ENCODE measurements at regions not wholly inside any gene's neighbourhood (a gene's known extent, or its start where the extent isn't known, plus 50 kb on each side); places are given as distances from the start of the nearest gene placed in this dataset.

DNA sequence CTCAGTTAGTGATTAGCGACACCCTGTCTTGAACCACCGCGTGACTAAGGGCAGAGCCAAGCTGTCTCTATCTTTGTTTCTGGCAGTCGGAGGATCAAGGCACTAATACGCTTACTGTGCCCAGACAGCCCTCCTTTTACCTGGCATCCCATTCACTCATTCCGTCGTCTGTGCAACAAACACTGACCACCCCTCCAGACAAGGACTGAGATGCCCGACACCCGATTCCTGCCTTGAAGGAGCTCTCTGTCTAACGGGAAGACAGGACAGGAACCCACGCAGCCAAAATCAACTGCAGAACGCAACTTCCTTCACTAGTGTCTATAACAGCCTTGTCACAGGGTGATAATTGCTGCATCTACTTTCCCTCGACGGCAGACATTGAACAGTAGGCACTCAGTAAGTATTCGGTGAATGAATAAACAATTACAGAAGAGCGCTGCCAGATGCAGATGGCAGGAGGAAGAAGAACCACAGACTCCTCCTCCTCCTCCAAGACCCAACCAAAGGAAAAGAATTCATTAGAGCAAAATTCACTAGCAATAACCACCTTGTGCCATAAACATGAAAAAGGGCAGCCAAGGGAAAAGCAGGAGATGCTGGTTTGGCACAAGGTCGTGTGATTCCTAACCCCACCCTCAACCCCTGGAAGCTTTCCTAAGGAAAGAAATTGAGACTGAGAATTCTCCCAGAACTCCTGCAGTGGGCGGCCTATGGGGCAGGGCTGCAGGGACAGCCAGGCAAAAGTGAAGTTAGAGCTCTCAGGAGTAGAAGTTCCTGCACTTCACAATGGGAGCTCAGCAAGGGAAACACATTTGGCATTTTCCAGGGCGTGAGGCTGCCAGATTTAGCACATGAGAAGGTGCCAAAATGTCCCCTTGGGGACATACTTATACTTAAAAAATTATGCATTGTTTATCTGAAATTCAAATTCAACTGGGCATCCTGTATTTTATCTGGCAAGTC lies 186.6 kb upstream of the DIO3 start:
- DNase-seq (ENCODE audit: low read depth) = no peak
- TF ChIP-seq, protein P1, sequence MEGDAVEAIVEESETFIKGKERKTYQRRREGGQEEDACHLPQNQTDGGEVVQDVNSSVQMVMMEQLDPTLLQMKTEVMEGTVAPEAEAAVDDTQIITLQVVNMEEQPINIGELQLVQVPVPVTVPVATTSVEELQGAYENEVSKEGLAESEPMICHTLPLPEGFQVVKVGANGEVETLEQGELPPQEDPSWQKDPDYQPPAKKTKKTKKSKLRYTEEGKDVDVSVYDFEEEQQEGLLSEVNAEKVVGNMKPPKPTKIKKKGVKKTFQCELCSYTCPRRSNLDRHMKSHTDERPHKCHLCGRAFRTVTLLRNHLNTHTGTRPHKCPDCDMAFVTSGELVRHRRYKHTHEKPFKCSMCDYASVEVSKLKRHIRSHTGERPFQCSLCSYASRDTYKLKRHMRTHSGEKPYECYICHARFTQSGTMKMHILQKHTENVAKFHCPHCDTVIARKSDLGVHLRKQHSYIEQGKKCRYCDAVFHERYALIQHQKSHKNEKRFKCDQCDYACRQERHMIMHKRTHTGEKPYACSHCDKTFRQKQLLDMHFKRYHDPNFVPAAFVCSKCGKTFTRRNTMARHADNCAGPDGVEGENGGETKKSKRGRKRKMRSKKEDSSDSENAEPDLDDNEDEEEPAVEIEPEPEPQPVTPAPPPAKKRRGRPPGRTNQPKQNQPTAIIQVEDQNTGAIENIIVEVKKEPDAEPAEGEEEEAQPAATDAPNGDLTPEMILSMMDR (IDR thresholded peaks at IDR 0.05; ENCODE audit: insufficient read depth, low read depth, low read length, missing control alignments) = no peak
- no peak overlapping the region for H3K4me3 ChIP-seq (ENCODE audit: low read length)

DNA sequence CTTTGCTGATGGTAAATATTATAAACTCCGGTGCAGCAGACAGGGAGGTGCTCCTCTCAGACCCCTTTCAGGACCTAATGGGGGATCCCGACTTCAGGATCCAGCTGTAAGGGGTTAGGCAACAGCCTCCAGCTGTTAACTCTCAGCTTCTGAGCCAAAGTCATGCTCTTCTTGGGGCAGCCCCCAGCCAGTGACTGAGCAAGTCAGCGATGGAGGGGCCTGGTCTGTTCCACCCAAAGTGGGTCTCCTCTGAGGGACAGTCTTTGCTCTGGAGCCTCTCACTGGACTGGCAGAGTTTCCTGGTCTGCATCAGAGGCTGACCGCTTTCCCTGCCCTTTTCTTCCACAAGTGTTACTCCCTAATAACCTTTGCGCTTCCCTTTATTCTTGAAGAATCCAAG lies 184.2 kb upstream of the DIO3 start:
- no peak for DNase-seq (ENCODE audit: low read depth)
- H3K4me3 ChIP-seq (ENCODE audit: low read length) = no peak overlapping the region
- TF ChIP-seq, protein P1 (IDR thresholded peaks at IDR 0.05; ENCODE audit: insufficient read depth, low read depth, low read length, missing control alignments) = no peak

DNA sequence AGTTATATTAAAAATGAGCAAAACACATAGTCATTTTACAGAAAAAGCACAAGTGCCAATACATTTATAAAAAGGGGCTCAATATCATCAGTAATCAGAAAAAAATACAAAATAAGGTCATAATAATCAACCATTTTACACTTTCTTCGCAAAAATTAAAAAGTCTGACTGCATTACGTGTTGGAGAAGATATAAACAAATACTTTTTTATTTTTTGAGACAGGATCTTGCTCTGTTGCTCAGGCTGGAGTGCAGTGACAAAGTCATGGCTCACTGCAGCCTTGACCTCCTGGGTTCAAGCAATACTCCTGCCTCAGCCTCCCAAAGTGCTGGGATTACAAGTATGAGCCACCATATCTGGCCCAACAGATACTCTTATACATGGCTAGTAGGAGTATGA lies 181.5 kb upstream of the DIO3 start:
- TF ChIP-seq, protein P1 (IDR thresholded peaks at IDR 0.05; ENCODE audit: insufficient read depth, low read depth, low read length, missing control alignments) = no peak
- DNase-seq (ENCODE audit: low read depth) = no peak
- H3K4me3 ChIP-seq (ENCODE audit: low read length) = no peak overlapping the region

DNA sequence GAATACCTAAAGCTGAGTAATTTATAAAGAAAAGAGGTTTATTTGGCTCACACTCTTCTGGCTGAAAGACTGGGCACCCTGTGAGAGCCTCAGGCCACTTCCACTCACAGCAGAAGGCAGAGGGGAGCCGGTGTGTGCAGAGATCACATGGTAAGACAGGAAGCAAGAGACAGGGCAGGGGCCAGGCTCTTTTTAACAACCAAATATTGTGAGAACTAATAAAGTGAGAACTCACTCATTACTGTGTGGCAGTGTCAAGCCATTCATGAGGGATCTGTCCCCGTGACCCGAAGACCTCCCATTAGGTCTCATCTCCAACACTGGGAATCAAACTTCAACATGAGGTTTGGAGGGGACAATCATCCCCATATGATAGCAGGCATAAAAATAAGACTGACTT lies 180.8 kb upstream of the DIO3 start:
- no peak overlapping the region for H3K4me3 ChIP-seq (ENCODE audit: low read length)
- TF ChIP-seq, protein P1 (IDR thresholded peaks at IDR 0.05; ENCODE audit: insufficient read depth, low read depth, low read length, missing control alignments) = no peak
- no peak for DNase-seq (ENCODE audit: low read depth)

DNA sequence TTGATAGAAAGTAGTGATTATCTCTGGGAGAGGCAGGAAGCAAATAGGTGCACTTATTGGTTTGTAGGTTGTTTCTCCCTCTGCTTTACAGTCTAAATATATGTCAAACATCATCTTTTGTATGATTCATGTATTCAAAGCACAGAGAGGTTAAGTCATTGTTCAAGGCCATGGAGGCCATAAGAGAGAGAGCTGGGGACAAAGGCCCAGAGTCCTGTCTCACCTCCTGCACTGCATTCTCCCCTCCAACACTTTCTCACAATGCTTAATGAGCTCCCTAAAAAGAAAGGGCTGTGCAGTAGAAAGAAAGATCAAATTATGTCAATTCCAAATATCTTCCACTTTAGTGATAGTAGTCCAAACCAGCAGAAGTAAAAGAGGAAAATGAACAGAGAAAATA lies 180.4 kb upstream of the DIO3 start:
- TF ChIP-seq, protein P1 (IDR thresholded peaks at IDR 0.05; ENCODE audit: insufficient read depth, low read depth, low read length, missing control alignments) = no peak
- no peak overlapping the region for H3K4me3 ChIP-seq (ENCODE audit: low read length)
- no peak for DNase-seq (ENCODE audit: low read depth)

DNA sequence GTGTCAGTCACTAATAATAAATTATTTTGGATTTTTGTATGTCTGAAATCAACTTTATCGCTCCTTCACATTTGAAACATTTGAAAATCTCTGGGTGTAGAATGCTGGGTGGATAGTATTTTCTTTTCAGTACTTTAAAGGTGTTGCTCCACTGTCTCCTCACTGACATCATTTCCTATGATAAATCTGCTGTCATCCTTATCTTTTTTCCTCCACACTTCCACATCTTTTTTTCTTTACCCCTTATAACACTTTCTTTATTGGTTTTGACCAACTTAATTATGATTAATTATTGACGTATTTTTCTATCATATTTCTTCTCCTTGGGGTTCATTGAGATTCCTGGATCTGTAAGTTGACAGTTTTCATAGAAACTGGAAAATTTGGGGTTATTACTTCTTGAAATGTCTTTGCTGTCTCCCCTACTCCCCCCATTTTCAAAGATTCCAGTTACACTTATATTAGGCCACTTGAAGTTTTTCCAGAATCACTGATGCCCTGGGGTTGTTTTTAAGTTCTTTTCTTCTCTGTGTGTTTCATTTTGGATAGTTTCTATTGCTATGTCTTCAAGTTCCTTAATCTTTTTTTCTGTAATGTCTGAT lies 177.5 kb upstream of the DIO3 start:
- no peak overlapping the region for H3K4me3 ChIP-seq (ENCODE audit: low read length)
- TF ChIP-seq, protein P1 (IDR thresholded peaks at IDR 0.05; ENCODE audit: insufficient read depth, low read depth, low read length, missing control alignments) = no peak
- DNase-seq (ENCODE audit: low read depth) = no peak

All from epithelial cell of esophagus (primary cell).